NCI-H345 treated with DMSO at 0.1 percent for 48 hours (cell line): ENCODE measurements at regions not wholly inside any gene's neighbourhood (a gene's known extent, or its start where the extent isn't known, plus 50 kb on each side); places are given as distances from the start of the nearest gene placed in this dataset.
"Not testable (repeated sequence)": the region's sequence is repeated elsewhere in the genome, so short reads cannot be mapped to it uniquely, and the experiment has no call there.

Experiments used
- DNase-seq: peaks from one replicate; lab custom pipeline; 2025; ENCODE audit not compliant: unreplicated experiment; lab: John Stamatoyannopoulos, UW

DNA sequence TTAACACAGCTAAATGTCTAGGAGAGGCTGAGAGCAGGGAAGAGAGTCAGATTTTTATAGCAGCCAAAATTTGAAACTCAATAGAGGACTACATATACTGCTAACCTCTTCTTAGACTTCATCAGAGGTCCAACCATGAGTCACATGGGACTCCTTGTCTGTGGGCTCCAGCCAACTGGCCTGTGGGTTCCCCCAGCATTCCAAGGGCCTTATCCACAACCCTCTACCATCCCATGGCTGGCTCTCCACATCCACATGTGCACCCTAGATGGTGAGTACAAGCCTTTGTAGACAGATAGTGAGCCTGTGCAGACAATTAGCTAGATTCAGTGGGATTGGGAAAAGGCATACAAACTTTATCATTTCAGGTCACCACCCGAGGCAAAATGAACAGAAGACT is 901.9 kb upstream of the ZEB2 start:
- no peak for DNase-seq

DNA sequence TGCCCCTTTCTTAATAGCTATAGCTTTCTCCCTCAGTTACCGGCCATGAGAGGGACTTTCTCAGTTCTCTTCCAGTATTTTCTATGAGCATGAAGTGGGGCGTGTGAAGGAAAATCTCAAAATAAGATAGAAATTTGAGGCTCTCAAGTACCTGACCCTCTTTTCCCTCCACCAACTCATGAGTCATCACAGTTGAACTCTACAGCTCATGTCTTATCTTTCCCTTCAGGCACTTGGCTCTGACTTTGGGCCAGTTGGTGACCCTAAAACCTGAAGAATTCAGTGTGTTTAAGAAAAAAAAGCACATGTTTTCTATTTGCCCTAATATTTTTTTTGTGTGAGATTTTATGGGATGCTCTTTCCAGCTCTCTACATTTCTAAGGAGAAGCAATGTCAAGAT is 896.7 kb upstream of the ZEB2 start:
- DNase-seq = no peak

DNA sequence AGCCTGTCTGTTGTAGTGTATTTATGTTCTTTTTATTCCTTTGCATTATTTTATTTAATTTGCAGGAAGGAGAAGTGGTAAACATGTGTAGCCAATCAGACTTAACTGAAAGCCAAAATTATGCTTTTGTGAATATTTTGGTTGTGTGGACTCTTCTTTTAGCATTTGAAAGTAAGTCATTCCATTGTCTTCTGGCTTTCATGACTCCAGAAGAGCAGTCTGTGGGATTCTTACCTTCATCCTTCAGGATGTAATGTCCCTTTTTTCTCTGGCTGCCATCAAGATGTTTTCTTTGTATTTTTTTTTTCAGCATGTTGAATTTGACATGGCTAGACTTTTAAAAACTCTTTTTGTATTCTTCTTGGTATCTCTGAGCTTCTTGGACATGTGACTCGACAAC is 895.2 kb upstream of the ZEB2 start:
- no peak for DNase-seq

GRCh38 chr2:145413261-145414030 is 893.5 kb upstream of the ZEB2 start:
- DNase-seq = no peak

- DNase-seq = no peak
Measured at GRCh38 chr2:145412155-145412554, 892.2 kb upstream of the ZEB2 start.

DNA sequence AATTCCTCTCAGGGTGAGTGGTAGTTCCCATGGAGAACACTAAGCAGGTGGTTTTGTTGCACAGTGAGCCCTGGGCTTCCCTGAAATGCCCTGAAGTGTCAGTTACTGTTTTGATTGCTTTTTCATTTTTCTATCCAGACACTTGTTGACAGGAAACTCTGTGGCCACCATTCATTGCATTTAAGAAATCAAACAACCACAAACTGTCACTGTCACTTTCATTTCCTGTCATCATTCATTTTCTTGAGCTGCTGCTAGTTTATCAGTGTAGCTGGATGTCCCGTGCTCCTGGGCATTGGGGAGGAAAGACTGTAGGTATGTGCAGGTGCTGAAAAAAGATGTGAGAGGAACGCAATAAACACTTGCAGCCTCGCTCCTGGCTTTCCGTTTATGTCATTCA is 891.6 kb upstream of the ZEB2 start:
- no peak for DNase-seq

DNA sequence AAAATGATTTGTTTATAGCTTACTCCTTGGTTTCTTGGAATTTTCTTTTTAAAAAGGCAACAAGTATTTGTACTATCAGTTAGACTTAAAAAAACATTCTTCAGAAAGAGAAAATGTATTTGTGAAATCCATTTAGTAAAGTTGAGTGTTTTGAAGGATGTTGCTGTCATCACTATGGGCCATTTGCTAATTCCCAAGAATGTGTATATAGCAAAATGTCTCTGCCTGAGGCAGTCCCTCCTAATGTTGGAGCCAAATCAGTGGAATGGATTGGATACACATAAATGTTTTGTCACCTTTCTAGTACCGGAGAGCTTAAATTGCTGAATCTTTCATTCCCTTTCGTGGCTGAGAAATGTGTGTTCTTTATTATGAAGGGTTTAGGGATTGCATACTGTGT is 890.2 kb upstream of the ZEB2 start:
- no peak for DNase-seq

DNA sequence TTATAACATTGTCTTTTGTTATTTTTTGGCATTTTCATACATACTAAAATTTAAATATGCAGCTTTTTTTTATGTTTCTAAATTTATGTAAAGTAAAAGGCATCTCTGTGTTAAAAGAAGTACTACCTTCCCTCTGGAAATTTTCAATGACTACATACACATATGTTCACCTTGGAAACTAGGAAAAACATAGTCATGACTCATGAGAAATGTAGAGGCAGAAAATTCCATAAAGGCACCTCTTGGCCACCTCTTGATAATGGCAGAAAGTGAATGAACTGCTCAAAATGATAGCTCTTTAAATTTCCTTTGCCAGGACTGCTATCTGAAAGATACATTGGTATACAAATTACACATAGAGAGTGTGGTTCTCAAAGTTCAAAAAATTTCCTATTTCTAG is 889.1 kb upstream of the ZEB2 start:
- no peak for DNase-seq

DNA sequence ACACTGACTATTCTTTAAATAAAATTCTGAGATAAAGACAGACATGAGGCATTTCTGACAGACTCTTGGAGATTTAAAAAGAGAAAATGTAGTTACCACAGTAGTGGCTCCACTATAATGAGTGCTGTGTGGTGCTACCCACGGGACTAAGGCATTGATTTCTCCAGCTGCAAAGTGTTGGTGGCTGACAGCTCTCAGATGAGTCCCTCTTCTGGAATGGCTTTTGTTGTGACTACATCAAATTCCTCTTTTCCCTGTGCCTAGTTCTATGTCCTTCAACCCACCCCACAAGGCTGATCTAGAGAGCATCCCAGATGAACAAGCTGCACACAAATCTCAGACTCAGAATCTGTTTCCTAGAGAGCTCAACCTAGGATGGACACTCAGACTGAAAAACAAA is 884.8 kb upstream of the ZEB2 start:
- DNase-seq = no peak

DNA sequence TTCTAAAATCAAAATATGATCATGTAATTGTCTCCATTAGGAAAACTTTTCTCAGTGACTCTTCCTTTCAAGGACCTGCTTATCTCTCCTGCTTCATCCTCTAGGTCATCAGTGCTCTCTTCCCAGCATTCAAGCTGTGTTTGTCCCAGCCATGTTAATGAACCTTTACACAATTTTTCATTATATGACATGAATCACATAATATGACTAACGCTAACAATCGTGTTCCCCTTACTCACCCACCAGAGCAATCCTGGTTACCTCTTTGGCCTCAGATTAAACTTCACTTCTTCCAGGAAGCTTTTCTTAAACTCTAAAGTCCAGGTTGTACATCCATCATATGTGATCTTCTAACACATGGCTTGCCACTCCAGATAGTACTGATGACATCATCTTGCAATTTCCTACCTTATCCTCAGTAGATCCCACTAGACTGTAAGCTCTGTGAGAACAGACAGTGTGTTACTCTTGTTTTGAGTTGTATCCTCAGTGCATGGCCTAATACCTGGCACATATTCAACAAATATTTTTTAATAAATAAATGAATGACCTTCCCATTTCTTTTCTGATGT is 882.9 kb upstream of the ZEB2 start:
- no peak for DNase-seq

DNA sequence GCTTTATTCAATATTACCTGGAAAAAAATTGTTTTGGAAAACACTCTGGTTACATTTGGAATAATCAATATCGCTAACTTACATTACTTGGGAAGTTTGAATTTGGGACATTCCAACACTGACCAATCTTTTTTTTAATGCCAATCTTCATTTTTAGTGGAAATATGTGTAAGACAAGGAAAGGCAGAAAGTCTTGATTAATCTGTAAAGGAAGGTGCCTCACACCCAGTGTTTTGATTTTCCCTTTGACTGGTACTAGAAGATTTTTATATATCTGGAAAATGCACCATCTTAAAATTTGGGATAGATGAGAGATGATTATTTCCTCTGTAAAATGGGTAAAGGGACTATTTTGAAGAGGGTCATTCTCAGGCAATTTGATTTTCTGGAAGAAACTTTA is 879.2 kb upstream of the ZEB2 start:
- DNase-seq = no peak

DNA sequence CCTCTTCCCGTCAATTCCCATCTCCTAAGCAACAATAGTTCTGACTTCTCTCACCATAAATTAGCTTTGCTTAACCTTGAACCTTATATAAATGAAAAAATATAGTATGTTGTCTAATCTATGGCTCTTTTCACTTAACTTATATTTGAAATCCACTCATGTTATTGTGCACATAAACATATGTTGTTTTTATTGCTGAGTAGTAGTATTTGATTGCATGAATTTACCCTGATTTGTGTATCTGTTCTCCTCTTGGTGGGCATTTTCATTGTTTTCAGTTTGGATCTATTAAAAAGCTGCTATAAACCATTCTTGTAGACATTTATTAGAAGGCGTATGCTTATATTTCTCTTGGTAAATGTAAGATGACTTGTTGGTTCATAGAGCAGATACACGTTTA is 874.3 kb upstream of the ZEB2 start:
- DNase-seq = no peak

- DNase-seq = no peak
Measured at GRCh38 chr2:145386973-145387372, 867.1 kb upstream of the ZEB2 start.

GRCh38 chr2:145383961-145384360 is 864.0 kb upstream of the ZEB2 start:
- DNase-seq = no peak

- DNase-seq = no peak
Measured at GRCh38 chr2:145380436-145381017, 860.6 kb upstream of the ZEB2 start.

- DNase-seq = no peak
Measured at GRCh38 chr2:145379934-145380333, 860.0 kb upstream of the ZEB2 start.

DNA sequence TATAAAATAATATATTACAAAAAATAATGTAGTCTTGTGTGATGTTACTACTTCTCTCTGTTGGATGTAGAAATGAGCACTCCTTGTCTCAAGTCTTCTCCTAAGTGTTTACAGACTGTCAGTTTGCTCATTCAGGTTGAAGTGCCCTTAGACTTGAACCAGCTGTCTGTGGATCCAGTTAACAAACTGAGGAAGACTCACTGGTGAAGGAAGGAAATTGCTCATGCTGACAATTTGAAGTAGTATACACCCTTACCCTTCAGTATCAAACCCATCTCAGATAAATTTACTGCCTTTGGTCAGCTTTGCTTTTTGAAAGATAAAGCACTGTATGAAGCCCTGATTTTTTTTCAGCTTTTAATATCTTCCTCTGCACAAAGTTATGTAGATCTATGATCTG is 854.2 kb upstream of the ZEB2 start:
- DNase-seq = no peak

DNA sequence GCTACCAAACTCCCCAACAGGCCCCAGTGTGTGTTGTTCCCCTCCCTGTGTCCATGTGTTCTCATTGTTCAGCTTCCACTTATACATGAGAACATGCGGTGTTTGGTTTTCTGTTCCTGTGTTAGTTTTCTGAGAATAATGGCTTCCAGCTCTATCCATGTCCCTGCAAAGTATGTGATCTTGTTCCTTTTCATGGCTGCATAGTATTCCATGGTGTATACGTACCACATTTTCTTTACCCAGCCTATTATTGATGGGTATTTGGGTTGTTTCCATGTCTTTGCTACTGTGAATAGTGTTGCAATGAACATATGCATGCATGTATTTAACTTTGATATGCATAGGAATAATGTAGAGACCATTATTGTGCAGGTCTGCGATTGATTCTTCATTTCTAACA is 847.4 kb upstream of the ZEB2 start:
- DNase-seq = not testable (repeated sequence)

GRCh38 chr2:145366341-145366740 is 846.4 kb upstream of the ZEB2 start:
- no peak for DNase-seq

- no peak for DNase-seq
Measured at GRCh38 chr2:145360129-145360790, 840.3 kb upstream of the ZEB2 start.

- no peak for DNase-seq
Measured at GRCh38 chr2:145359561-145359960, 839.6 kb upstream of the ZEB2 start.

- DNase-seq = no peak
Measured at GRCh38 chr2:145356056-145356455, 836.1 kb upstream of the ZEB2 start.
